Natural killer cell treated with Interleukin-12 subunit alpha and Interleukin-12 subunit beta and Interleukin-15 and Interleukin-18, amount 100 ng/mL, for 72 hours (primary cell): ENCODE measurements at regions not wholly inside any gene's neighbourhood (a gene's known extent, or its start where the extent isn't known, plus 50 kb on each side); places are given as distances from the start of the nearest gene placed in this dataset.

Experiments
- ATAC-seq, 2 donors: fragments of 150-1000 bp; cut with Tn5 transposase in 1 of 2; sonication (Bioruptor Pico), chemical (Tn5 transposase) in 1 of 2; 2 replicates each; pipeline ENCODE4 v1.10.0; 2021
- DNase-seq: peaks from one replicate; pipeline ENCODE4 v3.0.0; 2022; ENCODE audit warnings: low spot score
- H3K27ac Mint-ChIP-seq, 2 donors: 1 replicate in 1 of 2; 2 replicates in 1 of 2; pipeline ENCODE4 v1.8.0; 2022; ENCODE audit warnings: mixed read lengths in 2 of 2, mild to moderate bottlenecking in 1 of 2, moderate library complexity in 1 of 2
- H3K27me3 Mint-ChIP-seq, 2 donors: 1 replicate in 1 of 2; 2 replicates in 1 of 2; pipeline ENCODE4 v1.8.0; 2022; ENCODE audit warnings: mixed read lengths in 2 of 2
- H3K36me3 Mint-ChIP-seq: one replicate; pipeline ENCODE4 v1.8.0; 2022; ENCODE audit warnings: mixed read lengths
- H3K4me1 Mint-ChIP-seq, 2 donors: 1 replicate in 1 of 2; 2 replicates in 1 of 2; pipeline ENCODE4 v1.8.0; 2022; ENCODE audit warnings: low read depth in 2 of 2, mixed read lengths in 2 of 2, mild to moderate bottlenecking in 1 of 2
- H3K4me3 Mint-ChIP-seq: one replicate; pipeline ENCODE4 v1.8.0; 2022; ENCODE audit warnings: mixed read lengths
- H3K9me3 Mint-ChIP-seq: 2 replicates; pipeline ENCODE4 v1.8.0; 2022; ENCODE audit warnings: mixed read lengths

DNA sequence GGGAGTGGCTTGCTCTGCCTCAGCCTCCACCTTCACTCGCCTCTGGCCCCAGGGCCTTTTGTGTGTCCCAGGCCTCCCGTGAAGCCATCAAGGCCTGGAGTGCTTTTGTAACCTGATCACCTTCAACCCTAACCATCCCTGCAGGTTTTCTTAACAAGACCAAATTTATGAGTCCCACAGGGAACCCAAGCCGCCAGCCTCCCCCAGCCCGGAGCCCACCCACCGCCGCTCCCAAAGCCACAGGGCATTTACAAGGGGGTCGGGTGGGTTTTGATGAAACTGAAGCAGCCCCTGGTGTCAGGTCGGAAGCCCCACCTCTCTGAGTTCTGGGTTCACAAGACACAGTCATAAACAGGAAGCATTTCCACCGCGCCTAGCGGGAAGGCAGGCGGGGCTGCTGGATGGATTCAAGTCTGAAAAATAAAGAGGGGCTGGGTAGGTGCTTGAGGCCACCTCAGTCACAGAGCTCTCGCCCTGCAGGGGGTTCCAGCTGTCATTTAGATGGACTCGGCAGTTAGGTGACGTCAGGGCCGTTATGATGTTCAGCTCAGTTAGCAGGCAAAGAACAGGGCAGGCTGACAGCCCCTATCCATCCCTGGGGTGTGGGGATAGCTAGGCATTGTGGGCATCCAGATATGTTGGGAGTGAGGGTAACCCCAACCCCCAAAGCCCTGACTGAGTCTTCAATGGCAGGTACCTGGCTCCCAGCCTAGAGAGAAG is 128.5 kb downstream of the BCOR start:
- no peak for ATAC-seq
- Mint-ChIP-seq H3K4me3 (no peak overlapping the region), H3K27me3 (peaks cover 0 to 21% of the 10 kb centered on the region in 2 donors), H3K27ac (no peak overlapping the region), H3K4me1 (peaks cover 0 to 4% of the 10 kb centered on the region in 2 donors), H3K9me3 (peaks cover 3% of the 10 kb centered on the region), H3K36me3 (peaks cover 5% of the 10 kb centered on the region)
- DNase-seq, result no peak

DNA sequence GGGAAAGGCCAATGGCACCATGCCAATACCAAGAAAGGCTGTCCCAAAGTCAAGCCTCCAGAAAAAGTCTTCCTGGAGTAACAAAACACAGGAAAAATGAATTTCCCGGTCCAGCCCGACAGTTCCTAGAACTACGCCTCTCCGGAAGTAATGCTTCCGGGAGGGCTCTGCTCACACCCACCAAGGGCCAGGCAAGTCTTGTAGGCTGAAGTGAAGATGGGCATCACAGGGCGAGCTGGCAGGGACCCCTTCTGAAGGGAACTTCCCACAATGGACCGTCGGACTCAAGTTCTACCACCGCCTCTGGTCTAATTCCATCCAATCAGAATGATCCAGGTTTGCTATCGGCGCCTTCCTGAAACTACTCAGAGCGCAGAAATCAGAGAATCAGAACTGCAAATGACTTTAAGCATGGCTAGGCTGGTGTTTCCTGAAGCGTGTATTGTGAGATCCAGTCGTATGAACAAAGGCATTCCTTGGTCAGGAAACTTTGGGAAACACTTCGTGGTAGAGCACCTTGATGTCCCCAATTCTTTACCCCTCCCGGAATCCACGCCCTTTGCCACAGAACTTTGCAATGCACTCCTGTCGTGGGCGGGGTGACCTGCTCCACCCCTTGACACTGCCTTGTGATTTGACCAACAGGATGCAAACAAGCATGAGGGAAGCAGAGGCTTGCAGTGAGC is 127.8 kb downstream of the BCOR start:
- H3K27ac Mint-ChIP-seq, result no peak overlapping the region
- no peak overlapping the region for H3K4me3 Mint-ChIP-seq
- ATAC-seq (no peak), DNase-seq (no peak)
- peaks cover 0 to 4% of the 10 kb centered on the region in 2 donors for H3K4me1 Mint-ChIP-seq
- peaks cover 5% of the 10 kb centered on the region for H3K36me3 Mint-ChIP-seq
- H3K27me3 Mint-ChIP-seq, result peaks cover 0 to 18% of the 10 kb centered on the region in 2 donors
- H3K9me3 Mint-ChIP-seq, result peaks cover 3% of the 10 kb centered on the region

DNA sequence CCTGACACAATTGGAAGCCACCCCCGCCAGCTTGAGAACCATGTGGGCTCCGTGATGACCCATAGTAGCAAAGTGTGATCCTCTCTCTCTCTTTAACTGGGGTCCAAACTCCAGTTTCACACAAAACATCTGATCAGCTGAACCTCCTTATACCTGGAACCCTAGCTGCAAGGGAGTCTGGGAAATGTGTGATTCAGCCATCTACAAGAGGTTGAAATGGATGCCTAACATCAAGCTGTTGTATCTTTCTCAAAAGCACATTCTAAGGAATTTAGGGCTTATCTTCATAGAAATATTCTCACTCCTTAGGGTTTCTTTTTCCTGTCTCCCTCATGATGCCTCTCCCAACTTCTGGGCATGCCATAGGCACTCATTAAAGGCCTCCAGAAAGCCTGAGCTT is 126.0 kb downstream of the BCOR start:
- ATAC-seq, result no peak
- Mint-ChIP-seq H3K4me1 (peaks cover 0 to 4% of the 10 kb centered on the region in 2 donors), H3K36me3 (peaks cover 5% of the 10 kb centered on the region), H3K4me3 (no peak overlapping the region), H3K27ac (no peak overlapping the region), H3K27me3 (peaks cover 0 to 10% of the 10 kb centered on the region in 2 donors), H3K9me3 (peaks cover 3% of the 10 kb centered on the region)
- no peak for DNase-seq

DNA sequence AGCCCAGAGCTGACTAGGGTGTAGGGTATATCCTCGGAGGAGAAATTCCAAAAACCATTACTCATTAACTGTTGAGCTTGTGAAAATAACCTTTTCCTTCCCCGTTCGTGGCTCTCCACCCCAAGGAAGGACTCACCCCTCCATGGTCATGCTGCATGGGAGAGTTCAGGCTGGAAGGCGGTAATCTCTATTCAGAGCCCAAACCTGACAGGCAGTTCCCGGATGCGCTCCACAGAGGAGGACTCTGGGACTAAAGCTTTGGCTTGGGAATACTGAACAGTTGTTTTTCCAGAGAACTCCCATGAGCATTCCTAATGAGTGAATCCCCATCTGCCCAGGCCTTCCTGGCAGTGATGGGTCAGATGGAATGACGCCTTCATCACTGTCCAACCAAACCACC is 125.4 kb downstream of the BCOR start:
- DNase-seq, result no peak
- Mint-ChIP-seq H3K27ac (no peak overlapping the region), H3K27me3 (peaks cover 0 to 9% of the 10 kb centered on the region in 2 donors), H3K4me3 (no peak overlapping the region), H3K36me3 (peaks cover 5% of the 10 kb centered on the region), H3K9me3 (peaks cover 3% of the 10 kb centered on the region), H3K4me1 (peaks cover 0 to 2% of the 10 kb centered on the region in 2 donors)
- no peak for ATAC-seq

DNA sequence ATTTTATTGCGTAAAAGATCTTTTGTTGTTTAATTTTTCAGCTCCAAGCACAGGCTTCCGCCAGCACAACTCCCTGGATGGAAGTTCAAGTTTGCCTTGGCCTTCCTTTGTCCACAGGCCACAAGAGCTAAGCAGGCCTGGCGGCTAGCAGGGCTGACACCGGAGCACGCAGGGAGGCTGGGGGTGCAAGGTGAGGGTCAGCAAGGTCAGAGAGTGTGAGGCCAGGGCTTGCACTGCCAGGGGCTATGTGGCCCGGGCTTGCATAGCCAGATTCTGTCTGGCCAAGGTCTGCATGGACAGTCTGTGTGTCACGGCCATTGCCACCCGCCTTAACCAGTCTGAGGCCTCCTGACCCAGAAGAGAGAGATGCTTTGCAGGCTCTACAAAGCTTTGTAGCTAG is 123.9 kb downstream of the BCOR start:
- Mint-ChIP-seq H3K36me3 (peaks cover 5% of the 10 kb centered on the region), H3K4me3 (no peak overlapping the region), H3K27me3 (peaks cover 0 to 5% of the 10 kb centered on the region in 2 donors), H3K4me1 (peaks cover 0 to 4% of the 10 kb centered on the region in 2 donors), H3K27ac (no peak overlapping the region), H3K9me3 (peaks cover 3% of the 10 kb centered on the region)
- ATAC-seq (no peak), DNase-seq (no peak)

DNA sequence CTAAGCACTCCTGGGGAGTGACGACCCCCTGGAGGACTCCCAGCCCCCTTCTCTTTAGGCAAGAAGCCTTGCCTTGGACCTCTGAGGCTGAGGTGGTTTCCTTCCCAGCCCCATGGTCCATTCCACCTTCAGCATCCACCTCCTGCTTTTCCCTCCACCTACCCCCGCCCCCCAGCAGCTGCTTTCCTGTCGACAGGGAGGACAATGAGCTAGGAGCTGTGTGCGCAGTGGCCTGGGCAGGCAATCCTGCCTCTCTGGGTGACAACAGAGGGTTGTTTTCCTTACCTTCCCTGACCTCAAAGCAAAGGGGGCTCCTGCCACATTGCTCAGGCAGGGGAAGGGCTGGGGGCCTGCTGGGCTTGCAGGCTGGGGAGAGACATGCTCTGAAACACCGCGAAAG is 123.5 kb downstream of the BCOR start:
- Mint-ChIP-seq H3K36me3 (peaks cover 5% of the 10 kb centered on the region), H3K4me3 (no peak overlapping the region), H3K9me3 (peaks cover 3% of the 10 kb centered on the region), H3K4me1 (peaks cover 0 to 4% of the 10 kb centered on the region in 2 donors), H3K27me3 (peaks cover 0 to 5% of the 10 kb centered on the region in 2 donors), H3K27ac (no peak overlapping the region)
- ATAC-seq (no peak), DNase-seq (no peak)

DNA sequence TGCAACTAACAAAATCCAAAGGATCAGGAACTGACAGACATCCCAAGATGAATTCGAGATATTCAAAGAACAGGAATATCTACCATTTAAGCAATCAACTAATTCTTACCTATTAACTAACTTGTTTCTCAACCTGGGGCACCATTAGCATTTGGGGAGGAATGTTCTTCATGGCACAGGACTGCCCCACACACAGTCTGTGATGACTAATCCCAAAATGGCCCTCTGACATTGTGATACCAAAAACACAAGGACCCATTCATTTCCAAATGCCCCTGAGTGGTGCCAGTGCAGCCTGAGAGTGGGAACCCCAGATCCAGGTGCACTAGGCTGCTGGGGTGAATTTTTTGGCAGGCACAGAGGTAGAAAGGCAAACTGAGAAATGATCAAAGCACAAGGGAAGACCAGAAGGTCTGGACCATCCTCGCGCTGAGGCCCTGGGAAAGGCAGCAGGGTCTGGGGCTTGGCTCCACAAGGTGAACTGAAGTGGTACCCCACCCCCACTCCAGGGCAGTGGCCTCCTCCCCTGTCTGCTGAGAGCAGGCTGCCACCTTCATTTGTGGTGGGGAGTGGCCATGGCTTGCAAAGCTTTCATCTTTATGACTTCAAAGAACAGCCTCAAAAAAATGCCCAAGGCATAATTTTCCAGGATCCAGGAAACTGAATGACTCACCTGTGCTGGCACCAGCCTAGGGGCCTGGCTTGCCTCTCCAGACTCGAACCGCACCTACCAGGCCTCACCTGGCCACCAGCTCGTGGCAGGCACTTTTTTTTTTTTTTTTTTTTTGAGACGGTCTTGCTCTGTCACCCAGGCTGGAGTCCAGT is 122.4 kb downstream of the BCOR start:
- DNase-seq (no peak), ATAC-seq (no peak)
- peaks cover 0 to 5% of the 10 kb centered on the region in 2 donors for H3K27me3 Mint-ChIP-seq
- H3K36me3 Mint-ChIP-seq, result peaks cover 5% of the 10 kb centered on the region
- H3K4me3 Mint-ChIP-seq, result no peak overlapping the region
- H3K27ac Mint-ChIP-seq, result no peak overlapping the region
- H3K4me1 Mint-ChIP-seq, result peaks cover 0 to 4% of the 10 kb centered on the region in 2 donors
- peaks cover 3% of the 10 kb centered on the region for H3K9me3 Mint-ChIP-seq

DNA sequence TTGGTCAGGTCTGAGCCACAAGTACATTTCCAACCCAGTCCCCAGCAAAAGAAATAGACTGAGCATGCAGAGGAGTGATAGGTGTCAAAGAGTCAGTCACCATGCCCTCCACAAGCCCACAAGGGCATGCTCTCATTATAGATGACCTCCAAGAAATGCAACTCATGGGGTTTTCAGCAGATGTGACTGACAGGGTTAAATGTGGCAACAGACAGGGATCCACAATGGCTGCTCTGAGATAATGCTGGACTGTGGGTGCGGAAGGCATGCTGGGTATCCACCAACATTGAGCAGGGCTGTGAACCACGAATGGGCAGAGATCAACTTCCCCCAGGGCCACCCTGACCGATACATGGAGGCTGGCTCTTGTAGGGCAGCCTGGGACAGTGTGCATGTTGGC is 115.8 kb downstream of the BCOR start:
- H3K27me3 Mint-ChIP-seq, result peaks cover 0 to 15% of the 10 kb centered on the region in 2 donors
- H3K36me3 Mint-ChIP-seq, result no peaks in the 10 kb centered on the region
- no peak overlapping the region for H3K27ac Mint-ChIP-seq
- H3K4me3 Mint-ChIP-seq, result no peak overlapping the region
- DNase-seq, result no peak
- H3K9me3 Mint-ChIP-seq, result no peaks in the 10 kb centered on the region
- peaks cover 0 to 4% of the 10 kb centered on the region in 2 donors for H3K4me1 Mint-ChIP-seq
- ATAC-seq, result no peak

DNA sequence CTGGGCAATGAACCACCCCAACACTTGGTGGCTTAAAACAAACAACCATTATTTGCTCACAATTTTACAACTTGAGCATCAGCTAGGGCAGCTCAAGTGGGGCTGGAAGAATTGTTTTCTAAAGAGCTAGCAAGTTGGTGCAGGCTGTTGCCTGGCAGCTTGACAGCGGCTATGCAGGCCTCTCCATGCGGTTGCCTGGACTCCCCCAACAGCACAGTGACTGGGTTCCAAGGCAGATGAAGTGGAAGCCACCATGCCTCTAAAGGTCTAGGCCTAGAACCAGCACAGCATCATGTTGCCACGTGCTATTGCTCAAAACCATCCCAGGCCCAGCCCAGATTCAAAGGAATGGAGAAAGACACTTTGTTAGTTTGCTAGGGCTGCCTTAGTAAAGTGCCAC is 114.8 kb downstream of the BCOR start:
- no peak overlapping the region for H3K27ac Mint-ChIP-seq
- H3K27me3 Mint-ChIP-seq, result peaks cover 0 to 15% of the 10 kb centered on the region in 2 donors
- no peak for ATAC-seq

DNA sequence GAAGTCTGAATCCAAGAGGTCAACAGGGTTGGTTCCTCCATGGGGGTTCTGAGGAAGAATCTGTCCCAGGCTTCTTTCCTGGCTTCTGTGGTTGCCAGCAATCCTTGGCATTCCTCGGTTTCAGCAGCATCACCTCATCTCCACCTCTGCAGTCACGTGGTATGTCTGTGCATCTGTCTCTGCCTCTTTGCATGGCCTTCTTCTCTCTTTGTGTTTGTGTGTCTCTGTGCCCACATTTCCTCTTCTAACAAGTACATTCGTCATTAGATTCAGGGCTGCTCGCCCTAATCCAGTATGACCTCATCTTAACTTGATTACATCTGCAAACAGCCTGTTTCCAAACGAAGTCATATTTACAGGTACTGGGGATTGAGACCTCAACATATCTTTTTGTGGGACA is 114.0 kb downstream of the BCOR start:
- H3K4me1 Mint-ChIP-seq, result no peaks in the 10 kb centered on the region
- H3K27ac Mint-ChIP-seq, result no peak overlapping the region
- DNase-seq, result no peak
- ATAC-seq, result no peak
- H3K4me3 Mint-ChIP-seq, result no peak overlapping the region
- H3K27me3 Mint-ChIP-seq, result peaks cover 0 to 15% of the 10 kb centered on the region in 2 donors
- H3K36me3 Mint-ChIP-seq, result no peaks in the 10 kb centered on the region
- H3K9me3 Mint-ChIP-seq, result no peaks in the 10 kb centered on the region

More for the DNA sequence above, 114.8 kb downstream of the BCOR start:
- Mint-ChIP-seq H3K36me3 (no peaks in the 10 kb centered on the region), H3K4me1 (peaks cover 0 to 4% of the 10 kb centered on the region in 2 donors), H3K9me3 (no peaks in the 10 kb centered on the region), H3K4me3 (no peak overlapping the region)
- no peak for DNase-seq

DNA sequence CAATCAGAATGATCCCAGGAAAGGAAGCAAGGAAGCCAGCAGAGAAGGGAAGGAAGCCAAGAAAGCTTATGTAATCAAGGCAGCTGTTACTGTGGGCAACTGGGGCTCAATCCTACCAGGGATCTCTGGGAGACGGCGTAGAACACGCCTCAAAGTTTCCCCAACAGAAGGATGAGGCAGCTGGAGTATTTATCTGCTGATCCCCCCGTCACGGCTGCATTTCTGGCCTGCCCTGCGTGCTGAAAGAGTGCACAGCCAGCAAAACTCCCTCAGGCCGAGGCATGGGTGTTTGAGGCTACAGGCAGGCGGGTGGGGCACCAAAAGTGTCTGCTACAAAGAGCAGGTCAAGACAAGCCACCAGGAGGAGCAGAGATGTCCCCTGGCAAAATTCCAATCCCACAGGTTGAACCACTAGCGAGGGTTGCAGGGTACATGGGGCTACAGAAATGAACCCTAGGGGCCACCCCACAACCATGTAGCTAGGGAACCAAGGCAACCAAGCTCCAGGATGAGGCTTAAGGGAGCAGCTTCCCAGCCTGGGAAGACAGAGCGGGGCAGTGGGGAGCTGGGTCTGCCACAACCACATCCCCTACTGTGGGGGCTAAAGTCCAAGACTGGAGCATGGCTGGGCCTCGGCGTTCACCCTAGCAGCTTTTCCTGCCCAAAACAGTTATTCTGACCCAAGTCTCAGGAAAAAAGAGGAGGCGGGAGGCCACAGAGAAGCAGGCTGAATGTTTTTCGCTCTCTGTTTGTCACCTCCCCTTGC is 113.4 kb downstream of the BCOR start:
- Mint-ChIP-seq H3K27ac (no peak overlapping the region), H3K36me3 (no peaks in the 10 kb centered on the region), H3K9me3 (no peaks in the 10 kb centered on the region), H3K4me3 (no peak overlapping the region), H3K4me1 (no peaks in the 10 kb centered on the region), H3K27me3 (peaks cover 0 to 15% of the 10 kb centered on the region in 2 donors)
- DNase-seq (no peak), ATAC-seq (no peak)

DNA sequence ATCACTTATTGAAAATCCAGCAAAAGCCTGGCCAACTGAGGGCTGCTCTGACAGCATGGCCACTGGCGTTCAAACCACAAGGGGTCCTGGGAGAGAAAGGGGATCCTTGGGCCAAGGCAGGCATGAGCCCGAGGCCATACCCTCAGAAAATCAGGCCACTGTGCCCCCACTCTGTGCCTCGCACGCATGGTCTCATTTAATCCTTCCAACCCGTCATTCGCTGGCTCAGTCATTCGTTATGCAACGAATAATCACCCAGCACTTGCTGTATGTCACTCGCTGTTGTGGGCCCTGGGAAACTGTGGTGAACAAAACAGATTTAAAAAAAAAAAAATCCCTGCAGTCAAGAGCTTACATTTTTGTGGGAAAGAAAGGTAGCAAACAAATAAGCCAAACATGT is 112.7 kb downstream of the BCOR start:
- no peaks in the 10 kb centered on the region for H3K9me3 Mint-ChIP-seq
- no peaks in the 10 kb centered on the region for H3K36me3 Mint-ChIP-seq
- no peak overlapping the region for H3K27ac Mint-ChIP-seq
- DNase-seq, result no peak
- peaks cover 0 to 20% of the 10 kb centered on the region in 2 donors for H3K27me3 Mint-ChIP-seq
- no peak for ATAC-seq
- no peak overlapping the region for H3K4me3 Mint-ChIP-seq
- no peaks in the 10 kb centered on the region for H3K4me1 Mint-ChIP-seq

DNA sequence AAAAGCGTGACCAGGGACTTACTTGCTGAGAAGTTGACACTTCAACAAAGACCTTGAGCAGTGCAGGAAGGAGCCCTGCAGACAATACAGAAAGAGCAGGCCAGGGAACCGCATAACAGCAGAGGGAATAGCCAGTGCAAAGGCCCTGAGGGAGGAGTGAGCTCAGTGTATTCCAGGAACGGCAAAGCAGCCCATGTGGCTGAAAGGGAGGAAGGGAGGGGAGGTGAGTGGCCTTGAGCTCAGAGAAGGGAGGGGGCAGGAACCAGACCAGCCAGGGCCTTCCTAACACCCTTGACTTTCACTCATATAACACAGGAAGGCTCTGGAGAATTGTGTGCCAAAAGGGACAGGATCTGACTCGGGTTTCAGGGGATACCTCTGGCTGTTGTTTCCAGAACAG is 112.2 kb downstream of the BCOR start:
- no peak overlapping the region for H3K27ac Mint-ChIP-seq
- peaks cover 0 to 23% of the 10 kb centered on the region in 2 donors for H3K27me3 Mint-ChIP-seq
- H3K4me3 Mint-ChIP-seq, result no peak overlapping the region
- no peak for DNase-seq
- no peaks in the 10 kb centered on the region for H3K36me3 Mint-ChIP-seq
- no peaks in the 10 kb centered on the region for H3K9me3 Mint-ChIP-seq
- no peaks in the 10 kb centered on the region for H3K4me1 Mint-ChIP-seq
- no peak for ATAC-seq
